ENCODE measurements at regions not wholly inside any gene's neighbourhood (a gene's known extent, or its start where the extent isn't known, plus 50 kb on each side); places are given as distances from the start of the nearest gene placed in this dataset.

GRCh38 chr2:794554-795241 lies 117.5 kb upstream of the TMEM18 start:
- Histone ChIP-seq H3K27me3 (ENCODE audit: control insufficient read depth in 5 of 5, insufficient read depth in 4 of 5, low read length in 5 of 5) (peaks cover 0 to 12% (median 7%) of the 10 kb centered on the region in 5 donors), H3K9me3 (ENCODE audit: control insufficient read depth in 5 of 5, low read length in 5 of 5) (peaks cover 0 to 3% (median 0%) of the 10 kb centered on the region in 5 donors), H3K4me3 (ENCODE audit: low read depth in 1 of 5, low read length in 5 of 5) (no peak overlapping the region), H3K36me3 (ENCODE audit: control insufficient read depth in 5 of 5, insufficient read depth in 5 of 5, low read length in 5 of 5) (no peaks in the 10 kb centered on the region), H3K9ac (ENCODE audit: low read length in 5 of 5) (no peak overlapping the region), H3K4me1 (ENCODE audit: control insufficient read depth in 5 of 5, insufficient read depth in 5 of 5, low read length in 5 of 5) (peaks cover 0 to 2% (median 0%) of the 10 kb centered on the region in 5 donors), H3K27ac (ENCODE audit: low read depth, low read length) (no peak overlapping the region)

- Histone ChIP-seq H3K27me3 (ENCODE audit: control insufficient read depth in 5 of 5, insufficient read depth in 4 of 5, low read length in 5 of 5) (peaks cover 0 to 12% (median 7%) of the 10 kb centered on the region in 5 donors), H3K9me3 (ENCODE audit: control insufficient read depth in 5 of 5, low read length in 5 of 5) (peaks cover 0 to 3% (median 0%) of the 10 kb centered on the region in 5 donors), H3K27ac (ENCODE audit: low read depth, low read length) (no peak overlapping the region), H3K4me1 (ENCODE audit: control insufficient read depth in 5 of 5, insufficient read depth in 5 of 5, low read length in 5 of 5) (peaks cover 0 to 2% (median 0%) of the 10 kb centered on the region in 5 donors), H3K4me3 (ENCODE audit: low read depth in 1 of 5, low read length in 5 of 5) (no peak overlapping the region), H3K9ac (ENCODE audit: low read length in 5 of 5) (no peak overlapping the region), H3K36me3 (ENCODE audit: control insufficient read depth in 5 of 5, insufficient read depth in 5 of 5, low read length in 5 of 5) (no peaks in the 10 kb centered on the region)
Measured at GRCh38 chr2:793236-793635, 116.0 kb upstream of the TMEM18 start.

DNA sequence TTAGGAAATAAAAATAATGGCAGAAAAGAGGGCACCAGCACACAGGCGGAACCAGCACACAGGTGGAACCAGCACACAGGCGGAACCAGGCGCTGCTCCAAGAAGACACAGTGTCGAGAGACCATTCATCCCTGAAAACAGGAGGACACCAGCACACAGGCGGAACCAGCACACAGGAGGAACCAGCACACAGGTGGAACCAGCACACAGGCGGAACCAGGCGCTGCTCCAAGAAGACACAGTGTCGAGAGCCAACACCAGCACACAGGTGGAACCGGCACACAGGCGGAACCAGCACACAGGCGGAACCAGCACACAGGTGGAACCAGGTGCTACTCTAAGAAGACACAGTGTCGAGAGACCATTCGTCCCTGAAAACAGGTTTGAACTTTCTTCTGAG lies 115.5 kb upstream of the TMEM18 start:
- Histone ChIP-seq H3K9ac (ENCODE audit: low read length in 5 of 5) (no peak overlapping the region), H3K9me3 (ENCODE audit: control insufficient read depth in 5 of 5, low read length in 5 of 5) (peaks cover 0 to 3% (median 0%) of the 10 kb centered on the region in 5 donors), H3K27ac (ENCODE audit: low read depth, low read length) (no peak overlapping the region), H3K4me3 (ENCODE audit: low read depth in 1 of 5, low read length in 5 of 5) (no peak overlapping the region), H3K4me1 (ENCODE audit: control insufficient read depth in 5 of 5, insufficient read depth in 5 of 5, low read length in 5 of 5) (peaks cover 0 to 2% (median 0%) of the 10 kb centered on the region in 5 donors), H3K27me3 (ENCODE audit: control insufficient read depth in 5 of 5, insufficient read depth in 4 of 5, low read length in 5 of 5) (peaks cover 0 to 12% (median 7%) of the 10 kb centered on the region in 5 donors), H3K36me3 (ENCODE audit: control insufficient read depth in 5 of 5, insufficient read depth in 5 of 5, low read length in 5 of 5) (no peaks in the 10 kb centered on the region)

GRCh38 chr2:790634-791245 lies 113.5 kb upstream of the TMEM18 start:
- H3K4me3 ChIP-seq (ENCODE audit: low read depth in 1 of 5, low read length in 5 of 5): no peak overlapping the region
- no peak overlapping the region for H3K27ac ChIP-seq (ENCODE audit: low read depth, low read length)
- H3K4me1 ChIP-seq (ENCODE audit: control insufficient read depth in 5 of 5, insufficient read depth in 5 of 5, low read length in 5 of 5): peaks cover 0 to under 1% (median 0%) of the 10 kb centered on the region in 5 donors
- peaks cover 0 to 5% (median 4%) of the 10 kb centered on the region in 5 donors for H3K27me3 ChIP-seq (ENCODE audit: control insufficient read depth in 5 of 5, insufficient read depth in 4 of 5, low read length in 5 of 5)
- peaks cover 0 to 3% (median 0%) of the 10 kb centered on the region in 5 donors for H3K9me3 ChIP-seq (ENCODE audit: control insufficient read depth in 5 of 5, low read length in 5 of 5)
- no peaks in the 10 kb centered on the region for H3K36me3 ChIP-seq (ENCODE audit: control insufficient read depth in 5 of 5, insufficient read depth in 5 of 5, low read length in 5 of 5)
- no peak overlapping the region for H3K9ac ChIP-seq (ENCODE audit: low read length in 5 of 5)

- Histone ChIP-seq H3K9ac (ENCODE audit: low read length in 5 of 5) (no peak overlapping the region), H3K9me3 (ENCODE audit: control insufficient read depth in 5 of 5, low read length in 5 of 5) (peaks cover 0 to 3% (median 0%) of the 10 kb centered on the region in 5 donors), H3K36me3 (ENCODE audit: control insufficient read depth in 5 of 5, insufficient read depth in 5 of 5, low read length in 5 of 5) (no peaks in the 10 kb centered on the region), H3K27ac (ENCODE audit: low read depth, low read length) (no peak overlapping the region), H3K4me3 (ENCODE audit: low read depth in 1 of 5, low read length in 5 of 5) (no peak overlapping the region), H3K4me1 (ENCODE audit: control insufficient read depth in 5 of 5, insufficient read depth in 5 of 5, low read length in 5 of 5) (no peaks in the 10 kb centered on the region), H3K27me3 (ENCODE audit: control insufficient read depth in 5 of 5, insufficient read depth in 4 of 5, low read length in 5 of 5) (peaks cover 0 to 5% (median 1%) of the 10 kb centered on the region in 5 donors)
Measured at GRCh38 chr2:790081-790480, 112.9 kb upstream of the TMEM18 start.

DNA sequence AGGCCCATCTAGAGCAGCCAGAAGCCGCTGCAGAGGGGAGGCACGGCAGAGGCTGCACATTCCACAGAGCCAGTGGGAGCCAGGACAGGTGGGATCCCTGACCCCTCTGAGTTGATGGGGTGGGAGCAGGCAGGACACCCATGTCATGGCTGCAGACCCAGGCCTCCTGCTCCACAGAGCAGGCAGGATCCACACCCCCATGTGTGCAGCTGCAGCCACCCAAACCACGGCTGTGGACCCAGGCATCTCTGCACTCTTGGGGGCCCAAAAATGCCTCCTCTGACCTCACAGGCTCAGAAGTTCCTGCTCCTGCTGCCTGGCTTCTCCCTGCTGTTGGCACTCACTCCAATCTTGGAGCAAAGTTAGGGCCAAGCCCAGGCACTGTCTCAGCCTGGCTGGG lies 112.3 kb upstream of the TMEM18 start:
- Histone ChIP-seq H3K4me3 (ENCODE audit: low read depth in 1 of 5, low read length in 5 of 5) (no peak overlapping the region), H3K27ac (ENCODE audit: low read depth, low read length) (no peak overlapping the region), H3K9me3 (ENCODE audit: control insufficient read depth in 5 of 5, low read length in 5 of 5) (peaks cover 0 to 3% (median 0%) of the 10 kb centered on the region in 5 donors), H3K4me1 (ENCODE audit: control insufficient read depth in 5 of 5, insufficient read depth in 5 of 5, low read length in 5 of 5) (no peaks in the 10 kb centered on the region), H3K27me3 (ENCODE audit: control insufficient read depth in 5 of 5, insufficient read depth in 4 of 5, low read length in 5 of 5) (peaks cover 0 to 5% (median 0%) of the 10 kb centered on the region in 5 donors), H3K36me3 (ENCODE audit: control insufficient read depth in 5 of 5, insufficient read depth in 5 of 5, low read length in 5 of 5) (no peaks in the 10 kb centered on the region), H3K9ac (ENCODE audit: low read length in 5 of 5) (no peak overlapping the region)

DNA sequence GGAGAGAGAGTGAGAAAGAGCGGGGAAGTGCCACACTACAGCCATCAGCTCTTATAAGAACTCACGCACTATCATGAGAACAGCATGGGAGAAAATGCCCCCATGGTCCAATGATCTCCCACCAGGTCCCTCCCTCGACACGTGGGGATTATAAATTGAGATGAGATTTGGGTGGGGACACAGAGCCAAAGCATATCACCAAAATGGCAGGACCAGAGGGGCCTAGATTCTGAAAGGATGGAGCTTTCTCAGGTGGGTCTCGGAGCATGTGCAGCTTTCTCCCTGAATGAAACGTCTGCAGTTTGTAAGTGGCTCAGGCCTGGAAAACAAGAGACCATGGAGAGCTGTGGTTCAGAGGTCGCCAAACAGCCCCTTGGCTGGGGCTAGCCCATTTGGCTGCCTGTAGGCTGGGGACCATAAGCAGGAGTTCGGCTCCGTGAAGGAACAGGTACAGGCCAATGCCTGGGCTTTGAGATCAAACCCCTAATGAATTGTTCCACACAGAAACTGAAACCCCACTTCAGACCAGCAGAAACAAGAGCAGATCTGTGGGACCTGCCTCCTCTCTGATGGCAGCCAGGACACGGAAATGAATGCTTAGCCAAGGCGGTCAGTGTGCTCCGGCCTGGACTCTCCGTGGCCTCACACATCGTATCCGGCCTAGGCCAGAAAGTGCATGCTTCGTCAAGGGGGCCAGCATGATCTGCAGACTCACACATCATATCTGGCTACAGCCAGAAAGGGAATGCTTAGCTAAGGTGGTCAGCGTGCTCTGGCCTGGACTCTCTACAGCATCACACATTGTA lies 111.2 kb upstream of the TMEM18 start:
- H3K27ac ChIP-seq (ENCODE audit: low read depth, low read length): no peak overlapping the region
- no peak overlapping the region for H3K4me3 ChIP-seq (ENCODE audit: low read depth in 1 of 5, low read length in 5 of 5)
- peaks cover 0 to 5% (median 0%) of the 10 kb centered on the region in 5 donors for H3K27me3 ChIP-seq (ENCODE audit: control insufficient read depth in 5 of 5, insufficient read depth in 4 of 5, low read length in 5 of 5)
- no peaks in the 10 kb centered on the region for H3K36me3 ChIP-seq (ENCODE audit: control insufficient read depth in 5 of 5, insufficient read depth in 5 of 5, low read length in 5 of 5)
- no peak overlapping the region for H3K9ac ChIP-seq (ENCODE audit: low read length in 5 of 5)
- peaks cover 0 to 3% (median 0%) of the 10 kb centered on the region in 5 donors for H3K9me3 ChIP-seq (ENCODE audit: control insufficient read depth in 5 of 5, low read length in 5 of 5)
- H3K4me1 ChIP-seq (ENCODE audit: control insufficient read depth in 5 of 5, insufficient read depth in 5 of 5, low read length in 5 of 5): no peaks in the 10 kb centered on the region

GRCh38 chr2:784753-785152 lies 107.5 kb upstream of the TMEM18 start:
- Histone ChIP-seq H3K27me3 (ENCODE audit: control insufficient read depth in 5 of 5, insufficient read depth in 4 of 5, low read length in 5 of 5) (peaks cover 0 to 9% (median 5%) of the 10 kb centered on the region in 5 donors), H3K27ac (ENCODE audit: low read depth, low read length) (no peak overlapping the region), H3K9me3 (ENCODE audit: control insufficient read depth in 5 of 5, low read length in 5 of 5) (no peaks in the 10 kb centered on the region), H3K36me3 (ENCODE audit: control insufficient read depth in 5 of 5, insufficient read depth in 5 of 5, low read length in 5 of 5) (no peaks in the 10 kb centered on the region), H3K9ac (ENCODE audit: low read length in 5 of 5) (no peak overlapping the region), H3K4me1 (ENCODE audit: control insufficient read depth in 5 of 5, insufficient read depth in 5 of 5, low read length in 5 of 5) (no peaks in the 10 kb centered on the region), H3K4me3 (ENCODE audit: low read depth in 1 of 5, low read length in 5 of 5) (no peak overlapping the region)

DNA sequence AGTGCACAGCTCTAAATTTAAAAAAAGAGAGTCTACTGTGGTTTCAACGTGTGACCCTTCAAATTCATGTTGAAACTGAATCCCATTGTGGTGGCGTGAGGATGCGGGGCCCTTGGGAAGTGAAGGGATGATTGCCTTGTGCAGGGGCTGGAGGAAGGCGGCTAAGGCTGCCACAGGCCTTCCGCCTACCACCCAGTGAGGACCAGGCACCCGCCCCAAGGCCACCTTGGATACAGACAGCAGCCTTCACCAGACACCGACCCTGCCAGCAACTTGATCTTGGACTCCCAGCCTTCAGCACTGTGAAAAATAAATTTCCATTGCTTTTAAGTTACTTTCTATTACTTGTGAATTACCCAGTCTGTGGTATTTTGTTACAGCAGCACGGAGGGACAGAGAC lies 103.4 kb upstream of the TMEM18 start:
- Histone ChIP-seq H3K4me3 (ENCODE audit: low read depth in 1 of 5, low read length in 5 of 5) (no peak overlapping the region), H3K27me3 (ENCODE audit: control insufficient read depth in 5 of 5, insufficient read depth in 4 of 5, low read length in 5 of 5) (peaks cover 2 to 9% (median 5%) of the 10 kb centered on the region in 5 donors), H3K36me3 (ENCODE audit: control insufficient read depth in 5 of 5, insufficient read depth in 5 of 5, low read length in 5 of 5) (no peaks in the 10 kb centered on the region), H3K4me1 (ENCODE audit: control insufficient read depth in 5 of 5, insufficient read depth in 5 of 5, low read length in 5 of 5) (no peaks in the 10 kb centered on the region), H3K9ac (ENCODE audit: low read length in 5 of 5) (no peak overlapping the region), H3K9me3 (ENCODE audit: control insufficient read depth in 5 of 5, low read length in 5 of 5) (no peaks in the 10 kb centered on the region), H3K27ac (ENCODE audit: low read depth, low read length) (no peak overlapping the region)

DNA sequence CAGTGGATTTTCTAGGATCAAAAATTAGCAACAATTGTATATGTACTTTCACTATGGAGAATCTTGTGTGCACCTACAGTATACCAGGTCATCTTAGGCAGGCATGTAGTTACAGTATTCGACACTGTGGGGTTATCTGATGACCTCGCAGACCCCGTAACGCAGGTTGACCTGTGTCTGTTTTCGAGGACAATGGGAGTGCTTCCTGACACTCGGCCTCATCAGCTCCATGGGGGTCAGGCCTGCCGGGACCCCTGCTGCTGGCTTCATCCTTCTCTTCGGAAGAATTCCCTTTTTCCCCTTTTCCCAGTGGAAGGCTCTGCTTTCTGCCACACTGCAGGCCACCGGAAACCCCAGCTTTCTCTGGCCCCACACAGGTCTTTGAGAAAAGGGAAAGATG lies 102.8 kb upstream of the TMEM18 start:
- peaks cover 2 to 9% (median 5%) of the 10 kb centered on the region in 5 donors for H3K27me3 ChIP-seq (ENCODE audit: control insufficient read depth in 5 of 5, insufficient read depth in 4 of 5, low read length in 5 of 5)

More for the DNA sequence above, 102.8 kb upstream of the TMEM18 start:
- Histone ChIP-seq H3K9ac (ENCODE audit: low read length in 5 of 5) (no peak overlapping the region), H3K27ac (ENCODE audit: low read depth, low read length) (no peak overlapping the region), H3K36me3 (ENCODE audit: control insufficient read depth in 5 of 5, insufficient read depth in 5 of 5, low read length in 5 of 5) (no peaks in the 10 kb centered on the region), H3K9me3 (ENCODE audit: control insufficient read depth in 5 of 5, low read length in 5 of 5) (no peaks in the 10 kb centered on the region), H3K4me3 (ENCODE audit: low read depth in 1 of 5, low read length in 5 of 5) (no peak overlapping the region), H3K4me1 (ENCODE audit: control insufficient read depth in 5 of 5, insufficient read depth in 5 of 5, low read length in 5 of 5) (no peaks in the 10 kb centered on the region)

All from subcutaneous abdominal adipose tissue (tissue), 5 donors.